ENCODE measurements at regions not wholly inside any gene's neighbourhood (a gene's known extent, or its start where the extent isn't known, plus 50 kb on each side); places are given as distances from the start of the nearest gene placed in this dataset.
A peak's percentile ranks its signal among the peaks of the same experiment; 100 is the strongest.
"Not testable (repeated sequence)": the region's sequence is repeated elsewhere in the genome, so short reads cannot be mapped to it uniquely, and the experiment has no call there.

DNA sequence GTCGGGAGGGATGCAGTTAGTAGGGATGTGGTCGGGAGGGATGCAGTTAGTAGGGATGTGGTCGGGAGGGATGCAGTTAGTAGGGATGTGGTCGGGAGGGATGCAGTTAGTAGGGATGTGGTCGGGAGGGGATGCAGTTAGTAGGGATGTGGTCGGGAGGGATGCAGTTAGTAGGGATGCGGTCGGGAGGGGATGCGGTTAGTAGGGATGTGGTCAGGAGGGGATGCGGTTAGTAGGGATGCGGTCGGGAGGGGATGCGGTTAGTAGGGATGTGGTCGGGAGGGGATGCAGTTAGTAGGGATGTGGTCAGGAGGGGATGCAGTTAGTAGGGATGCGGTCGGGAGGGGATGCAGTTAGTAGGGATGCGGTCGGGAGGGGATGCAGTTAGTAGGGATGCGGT, 96.2 kb downstream of the BDH1 start:
- H3K27me3 ChIP-seq (ENCODE audit: insufficient read depth in 3 of 3, low read length in 2 of 3); H3K36me3 ChIP-seq (ENCODE audit: insufficient read depth in 1 of 2, low read depth in 1 of 2); H3K4me3 ChIP-seq; H3K4me1 ChIP-seq; ATAC-seq; DNase-seq; H3K27ac ChIP-seq; H3K9me3 ChIP-seq: not testable (repeated sequence)
- 69 to 76% (median 72%) methylated on average over 17 to 19 of the region's 19 CpGs for WGBS, 3 donors
- intact Hi-C loops (cut with DNase I): loop anchor here (10.0 kb wide), 2 partner anchors 165 to 205 kb away; partner anchors contain the start of gene DLG1 (in 1 of the 2)

DNA sequence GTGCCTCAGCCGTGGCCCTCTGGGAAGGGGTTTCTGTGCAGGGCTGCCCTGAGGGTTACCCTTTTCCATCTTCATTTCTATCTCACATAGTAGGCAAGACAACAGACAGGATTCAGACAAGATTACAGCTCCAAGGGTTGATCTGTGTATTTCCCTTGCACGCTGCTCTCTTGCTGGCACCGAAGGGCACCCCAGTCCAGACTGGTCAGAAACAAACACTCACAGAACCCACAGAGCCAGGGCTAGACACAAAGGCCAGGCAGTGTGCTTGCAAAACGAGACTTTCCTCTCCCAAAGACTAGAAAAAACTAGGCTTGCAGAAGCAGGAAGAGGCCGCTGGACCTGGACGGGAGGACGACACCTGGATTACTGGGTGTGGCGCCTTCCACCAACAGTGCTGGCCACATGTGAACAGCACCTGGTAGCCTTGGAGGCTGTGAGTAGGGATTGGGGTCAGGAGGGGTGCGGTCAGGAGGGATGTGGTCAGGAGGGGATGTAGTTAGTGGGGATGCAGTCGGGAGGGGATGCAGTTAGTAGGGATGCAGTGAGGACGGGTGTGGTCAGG, 96.8 kb downstream of the BDH1 start:
- H3K27me3 ChIP-seq (ENCODE audit: insufficient read depth in 3 of 3, low read length in 2 of 3): peaks cover 0 to 8% (median 0%) of the 10 kb centered on the region in 3 donors
- no peak overlapping the region for H3K4me3 ChIP-seq
- no peaks in the 10 kb centered on the region for H3K9me3 ChIP-seq
- ATAC-seq (no peak), DNase-seq (no peak)
- TF ChIP-seq, protein P1, sequence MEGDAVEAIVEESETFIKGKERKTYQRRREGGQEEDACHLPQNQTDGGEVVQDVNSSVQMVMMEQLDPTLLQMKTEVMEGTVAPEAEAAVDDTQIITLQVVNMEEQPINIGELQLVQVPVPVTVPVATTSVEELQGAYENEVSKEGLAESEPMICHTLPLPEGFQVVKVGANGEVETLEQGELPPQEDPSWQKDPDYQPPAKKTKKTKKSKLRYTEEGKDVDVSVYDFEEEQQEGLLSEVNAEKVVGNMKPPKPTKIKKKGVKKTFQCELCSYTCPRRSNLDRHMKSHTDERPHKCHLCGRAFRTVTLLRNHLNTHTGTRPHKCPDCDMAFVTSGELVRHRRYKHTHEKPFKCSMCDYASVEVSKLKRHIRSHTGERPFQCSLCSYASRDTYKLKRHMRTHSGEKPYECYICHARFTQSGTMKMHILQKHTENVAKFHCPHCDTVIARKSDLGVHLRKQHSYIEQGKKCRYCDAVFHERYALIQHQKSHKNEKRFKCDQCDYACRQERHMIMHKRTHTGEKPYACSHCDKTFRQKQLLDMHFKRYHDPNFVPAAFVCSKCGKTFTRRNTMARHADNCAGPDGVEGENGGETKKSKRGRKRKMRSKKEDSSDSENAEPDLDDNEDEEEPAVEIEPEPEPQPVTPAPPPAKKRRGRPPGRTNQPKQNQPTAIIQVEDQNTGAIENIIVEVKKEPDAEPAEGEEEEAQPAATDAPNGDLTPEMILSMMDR (IDR thresholded peaks at IDR 0.05): no peak
- H3K4me1 ChIP-seq: peaks cover 10% of the 10 kb centered on the region
- WGBS, 3 donors: 87 to 90% (median 89%) methylated on average over 10 to 11 of the region's 11 CpGs
- H3K36me3 ChIP-seq (ENCODE audit: insufficient read depth in 1 of 2, low read depth in 1 of 2): no peaks in the 10 kb centered on the region
- H3K27ac ChIP-seq: no peak overlapping the region
- intact Hi-C loops (cut with DNase I): loop anchor here (10.0 kb wide), 2 partner anchors 164 to 204 kb away; partner anchors contain the start of gene DLG1 (in 1 of the 2)

DNA sequence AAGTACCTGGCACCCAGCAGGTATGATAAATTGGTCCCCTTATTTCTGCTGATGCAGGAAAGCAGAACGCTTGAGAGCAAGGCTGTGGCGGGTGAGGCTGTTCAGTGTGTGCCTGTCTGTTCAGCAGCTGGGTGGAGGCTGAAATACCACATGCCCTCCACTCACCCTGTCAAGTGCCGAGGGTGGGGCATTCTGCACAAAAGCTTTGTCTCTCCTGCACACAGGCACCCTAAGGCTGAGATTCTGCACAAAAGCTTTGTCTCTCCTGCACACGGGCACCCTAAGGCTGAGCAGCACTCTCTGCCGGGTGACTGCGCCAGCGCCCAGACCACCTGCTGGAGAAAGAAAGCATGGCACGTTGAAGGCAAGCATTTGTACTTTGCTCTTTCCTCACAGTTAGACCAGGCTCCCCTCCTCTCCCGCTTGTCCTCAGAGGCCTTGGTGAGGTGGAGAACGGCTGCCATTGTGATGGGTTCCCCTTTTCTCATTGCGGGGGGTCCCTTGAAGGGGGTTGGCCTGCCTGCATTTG, 97.5 kb downstream of the BDH1 start:
- ATAC-seq: no peak
- Histone ChIP-seq H3K4me1 (peaks cover 10% of the 10 kb centered on the region), H3K9me3 (no peaks in the 10 kb centered on the region), H3K27ac (no peak overlapping the region), H3K27me3 (ENCODE audit: insufficient read depth in 3 of 3, low read length in 2 of 3) (peaks cover 0 to 8% (median 0%) of the 10 kb centered on the region in 3 donors), H3K36me3 (ENCODE audit: insufficient read depth in 1 of 2, low read depth in 1 of 2) (no peaks in the 10 kb centered on the region), H3K4me3 (no peak overlapping the region)
- intact Hi-C loops (cut with DNase I): loop anchor here (10.0 kb wide), 2 partner anchors 163 to 203 kb away; partner anchors contain the start of gene DLG1 (in 1 of the 2)
- no peak for DNase-seq
- TF ChIP-seq, protein P1 (IDR thresholded peaks at IDR 0.05): no peak
- WGBS, 3 donors: 57 to 66% (median 63%) methylated on average over 11 of the region's 11 CpGs

DNA sequence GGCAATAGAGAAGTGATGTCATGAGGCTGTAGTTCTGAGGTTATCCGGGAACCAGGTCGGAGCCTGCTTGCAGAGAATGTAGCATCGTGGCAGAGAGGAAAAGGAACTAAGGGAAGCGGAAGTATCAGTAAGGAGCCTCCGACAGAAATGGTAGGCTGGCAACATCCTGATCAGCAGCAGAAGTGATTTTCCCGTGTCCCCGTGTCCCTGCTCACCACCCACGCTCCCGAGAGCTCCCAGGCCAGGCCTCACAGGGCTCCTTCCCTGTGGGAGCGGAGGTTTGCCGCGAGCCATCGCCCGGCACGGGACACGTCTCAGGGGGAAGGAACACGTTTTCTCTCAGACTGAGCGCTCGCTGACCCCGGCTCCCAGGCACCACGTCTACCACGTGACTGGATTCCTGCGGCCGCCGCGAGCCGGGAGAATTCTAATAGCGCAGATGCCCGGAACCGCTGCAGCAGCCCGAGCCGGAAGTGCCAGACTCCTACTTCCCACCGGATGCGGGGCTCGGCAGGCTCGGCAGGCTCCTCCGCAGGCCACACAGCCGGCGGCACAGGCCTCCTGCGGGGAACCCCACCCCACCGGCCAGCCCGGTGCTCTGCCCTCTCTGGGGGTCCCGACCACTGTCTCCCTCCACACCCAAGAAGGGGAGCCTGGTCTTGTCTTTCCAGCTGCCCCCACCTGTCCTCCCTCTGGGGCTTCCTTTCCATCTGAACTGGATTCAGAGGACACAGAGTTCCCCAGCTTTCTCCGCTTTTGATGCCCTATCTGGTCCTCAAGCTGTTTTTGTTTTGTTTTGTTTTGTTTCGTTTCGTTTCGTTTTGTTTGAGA, 99.3 kb downstream of the BDH1 start:
- peaks cover 0 to 8% (median 0%) of the 10 kb centered on the region in 3 donors for H3K27me3 ChIP-seq (ENCODE audit: insufficient read depth in 3 of 3, low read length in 2 of 3)
- peak overlapping the region; percentile 48 for H3K27ac ChIP-seq
- H3K4me1 ChIP-seq: peaks cover 10% of the 10 kb centered on the region
- TF ChIP-seq, protein P1 (IDR thresholded peaks at IDR 0.05): no peak
- no peaks in the 10 kb centered on the region for H3K9me3 ChIP-seq
- 4 to 9% (median 7%) methylated on average over 32 to 47 of the region's 47 CpGs for WGBS, 3 donors
- H3K36me3 ChIP-seq (ENCODE audit: insufficient read depth in 1 of 2, low read depth in 1 of 2): no peaks in the 10 kb centered on the region
- ATAC-seq: peak; percentile 93 to 97 (median 95)
- DNase-seq: peak; percentile 91 to 92
- H3K4me3 ChIP-seq: peak overlapping the region; percentile 77
- intact Hi-C loops (cut with DNase I): loop anchor here (10.0 kb wide), 2 partner anchors 162 to 202 kb away; partner anchors contain the start of gene DLG1 (in 1 of the 2)

DNA sequence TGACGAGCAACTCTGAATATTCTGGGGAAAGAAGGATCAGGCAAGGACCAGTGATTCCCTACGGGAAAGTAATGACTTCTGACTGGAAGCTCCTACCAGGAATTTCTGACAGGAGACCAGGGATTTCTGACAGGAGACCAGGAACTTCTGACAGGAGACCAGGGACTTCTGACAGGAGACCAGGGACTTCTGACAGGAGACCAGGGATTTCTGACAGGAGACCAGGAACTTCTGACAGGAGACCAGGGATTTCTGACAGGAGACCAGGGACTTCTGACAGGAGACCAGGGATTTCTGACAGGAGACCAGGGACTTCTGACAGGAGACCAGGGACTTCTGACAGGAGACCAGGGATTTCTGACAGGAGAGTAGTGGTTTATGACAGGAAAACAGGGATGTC, 100.9 kb downstream of the BDH1 start:
- H3K4me1 ChIP-seq; H3K27me3 ChIP-seq (ENCODE audit: insufficient read depth in 3 of 3, low read length in 2 of 3); H3K36me3 ChIP-seq (ENCODE audit: insufficient read depth in 1 of 2, low read depth in 1 of 2); H3K27ac ChIP-seq; H3K9me3 ChIP-seq; H3K4me3 ChIP-seq; ATAC-seq; DNase-seq: not testable (repeated sequence)
- intact Hi-C loops (cut with DNase I): loop anchor here (2.0 to 10.0 kb wide), 4 partner anchors 160 to 232 kb away; partner anchors contain the start of gene DLG1 (in 1 of the 2)
- 57 to 85% (median 60%) methylated on average over 2 of the region's 2 CpGs for WGBS, 3 donors
